ENCODE measurements at regions not wholly inside any gene's neighbourhood (a gene's known extent, or its start where the extent isn't known, plus 50 kb on each side); places are given as distances from the start of the nearest gene placed in this dataset.

GRCh38 chr2:82819951-82820350 is 1639.1 kb downstream of the SUCLG1 start:
- TF ChIP-seq CTCF (IDR thresholded peaks at IDR 0.05): no peak

- TF ChIP-seq CTCF (IDR thresholded peaks at IDR 0.05): no peak
Measured at GRCh38 chr2:82814146-82814545, 1644.9 kb downstream of the SUCLG1 start.

- no peak for TF ChIP-seq CTCF (IDR thresholded peaks at IDR 0.05)
Measured at GRCh38 chr2:82811946-82812345, 1647.1 kb downstream of the SUCLG1 start.

GRCh38 chr2:82803307-82803706 is 1655.8 kb downstream of the SUCLG1 start:
- TF ChIP-seq CTCF (IDR thresholded peaks at IDR 0.05): no peak

- TF ChIP-seq CTCF (IDR thresholded peaks at IDR 0.05): no peak
Measured at GRCh38 chr2:82797469-82797868, 1661.6 kb downstream of the SUCLG1 start.

GRCh38 chr2:82796132-82796531 is 1662.9 kb downstream of the SUCLG1 start:
- no peak for TF ChIP-seq CTCF (IDR thresholded peaks at IDR 0.05)

- TF ChIP-seq CTCF (IDR thresholded peaks at IDR 0.05): no peak
Measured at GRCh38 chr2:82795446-82795845, 1663.6 kb downstream of the SUCLG1 start.

GRCh38 chr2:82793711-82794435 is 1665.2 kb downstream of the SUCLG1 start:
- TF ChIP-seq CTCF (IDR thresholded peaks at IDR 0.05): no peak
